Epithelial cell of prostate (primary cell): ENCODE measurements at regions not wholly inside any gene's neighbourhood (a gene's known extent, or its start where the extent isn't known, plus 50 kb on each side); places are given as distances from the start of the nearest gene placed in this dataset.

ENCODE experiments used
- DNase-seq: peaks from one replicate; pipeline ENCODE4 v3.0.0-alpha.2; 2011; ENCODE audit warnings: low read depth, low spot score
- H3K27ac ChIP-seq: fragments of 450-650 bp; 2 replicates; pipeline ENCODE4 v1.5.1; 2017; ENCODE audit warnings: mild to moderate bottlenecking

GRCh38 chr2:67002618-67003371 is 394.3 kb upstream of the ETAA1 start:
- DNase-seq = peak; percentile 33
- H3K27ac ChIP-seq = peak overlapping the region; percentile 45

- no peak for DNase-seq
- no peak overlapping the region for H3K27ac ChIP-seq
Measured at GRCh38 chr2:67006373-67006960, 390.7 kb upstream of the ETAA1 start.

- no peak for DNase-seq
- H3K27ac ChIP-seq = no peak overlapping the region
Measured at GRCh38 chr2:67008155-67008554, 389.0 kb upstream of the ETAA1 start.

GRCh38 chr2:67012165-67012564 is 385.0 kb upstream of the ETAA1 start:
- H3K27ac ChIP-seq = no peak overlapping the region
- DNase-seq = no peak

- no peak overlapping the region for H3K27ac ChIP-seq
- no peak for DNase-seq
Measured at GRCh38 chr2:67013821-67014220, 383.3 kb upstream of the ETAA1 start.

- DNase-seq = no peak
- no peak overlapping the region for H3K27ac ChIP-seq
Measured at GRCh38 chr2:67015681-67016080, 381.5 kb upstream of the ETAA1 start.

GRCh38 chr2:67018301-67018700 is 378.8 kb upstream of the ETAA1 start:
- no peak for DNase-seq
- H3K27ac ChIP-seq = no peak overlapping the region

GRCh38 chr2:67032076-67032475 is 365.1 kb upstream of the ETAA1 start:
- no peak for DNase-seq
- no peak overlapping the region for H3K27ac ChIP-seq

- H3K27ac ChIP-seq = no peak overlapping the region
- no peak for DNase-seq
Measured at GRCh38 chr2:67036444-67036843, 360.7 kb upstream of the ETAA1 start.

GRCh38 chr2:67037655-67038054 is 359.5 kb upstream of the ETAA1 start:
- H3K27ac ChIP-seq = no peak overlapping the region
- DNase-seq = no peak

GRCh38 chr2:67038195-67038594 is 358.9 kb upstream of the ETAA1 start:
- H3K27ac ChIP-seq = no peak overlapping the region
- DNase-seq = no peak

- no peak for DNase-seq
Measured at GRCh38 chr2:67039058-67039457, 358.1 kb upstream of the ETAA1 start.

GRCh38 chr2:67039517-67040103 is 357.5 kb upstream of the ETAA1 start:
- no peak for DNase-seq
- no peak overlapping the region for H3K27ac ChIP-seq

More at GRCh38 chr2:67039058-67039457, 358.1 kb upstream of the ETAA1 start:
- H3K27ac ChIP-seq = no peak overlapping the region

- no peak overlapping the region for H3K27ac ChIP-seq
- no peak for DNase-seq
Measured at GRCh38 chr2:67041051-67041450, 356.1 kb upstream of the ETAA1 start.

GRCh38 chr2:67043781-67044478 is 353.2 kb upstream of the ETAA1 start:
- H3K27ac ChIP-seq = no peak overlapping the region
- DNase-seq = no peak

GRCh38 chr2:67046591-67046990 is 350.5 kb upstream of the ETAA1 start:
- no peak overlapping the region for H3K27ac ChIP-seq
- DNase-seq = no peak

GRCh38 chr2:67048314-67048713 is 348.8 kb upstream of the ETAA1 start:
- no peak overlapping the region for H3K27ac ChIP-seq
- DNase-seq = no peak

GRCh38 chr2:67050622-67051021 is 346.5 kb upstream of the ETAA1 start:
- H3K27ac ChIP-seq = no peak overlapping the region
- no peak for DNase-seq

- no peak for DNase-seq
- no peak overlapping the region for H3K27ac ChIP-seq
Measured at GRCh38 chr2:67054728-67055127, 342.4 kb upstream of the ETAA1 start.

GRCh38 chr2:67055387-67056304 is 341.5 kb upstream of the ETAA1 start:
- DNase-seq = no peak
- no peak overlapping the region for H3K27ac ChIP-seq
